K562 (cell line): ENCODE measurements at regions not wholly inside any gene's neighbourhood (a gene's known extent, or its start where the extent isn't known, plus 50 kb on each side); places are given as distances from the start of the nearest gene placed in this dataset.

Experiments
- ATAC-seq: fragments of 200-7000 bp; cut with Tn5 transposase; 3 replicates; pipeline ENCODE4 v1.9.1; 2020; ENCODE audit warnings: moderate library complexity
- BruUV-seq: library from RNA; stranded (reverse); fragments of 400-500 nt; replicated peaks from 2 replicates; lab custom pipeline; 2021; lab: Mats Ljungman, UMichigan
- CTCF ChIA-PET: fragments of 300-600 bp; formaldehyde crosslinking; extraction: SDS; loops from one replicate; lab custom pipeline; 2021; ENCODE audit warnings: low intra/inter-chr PET ratio; lab: Yijun Ruan, JAX
- POLR2A ChIA-PET: fragments of 300-600, 350-650 bp; sonication (Branson Sonifier 250); formaldehyde crosslinking; extraction: SDS; loops from one replicate; lab custom pipeline; 2021; ENCODE audit warnings: antibody characterized with exemption, inconsistent platforms; lab: Yijun Ruan, JAX
- DNase-seq, 4 experiments: peaks; one replicate each; pipeline versions ENCODE4 v3.0.0 to v3.0.0-alpha.2; 2011 to 2018; ENCODE audit warnings: low spot score in 3 of 4, mixed read lengths in 3 of 4; ENCODE audit errors: extremely low read depth in 1 of 4
- FAIRE-seq: peaks from 2 replicates; lab custom pipeline; 2011; peaks lifted over from hg19 to GRCh38; lab: Jason Lieb, UNC
- H2AFZ ChIP-seq: 2 replicates; pipeline ENCODE4 v1.6.0; 2011; ENCODE audit warnings: low read depth, low read length, control low read depth, inconsistent platforms
- H3K27ac ChIP-seq: fragments of 200-600 bp; 3 replicates; pipeline ENCODE4 v1.8.0; 2011; ENCODE audit warnings: low read depth, mild to moderate bottlenecking, control low read depth, inconsistent platforms, low read length, moderate library complexity, mixed read lengths; ENCODE audit errors: extremely low read depth
- H3K27me3 ChIP-seq, 2 experiments: fragments of 300-600 bp in 1 of 2; 2 replicates in 1 of 2; 3 replicates in 1 of 2; pipeline versions ENCODE4 v1.6.0 to v1.8.0; 2011; ENCODE audit warnings: inconsistent platforms in 2 of 2, low read length in 2 of 2, mild to moderate bottlenecking in 1 of 2, mixed read lengths in 1 of 2, moderate library complexity in 1 of 2; ENCODE audit not compliant: control insufficient read depth in 2 of 2, insufficient read depth in 2 of 2
- H3K36me3 ChIP-seq: fragments of 300-600 bp; 3 replicates; pipeline ENCODE4 v1.8.0; 2011; ENCODE audit warnings: mild to moderate bottlenecking, low read length, inconsistent platforms; ENCODE audit not compliant: control insufficient read depth, insufficient read depth
- H3K4me1 ChIP-seq, 2 experiments: fragments of 200-600 bp in 1 of 2; replicated peaks in 1 of 2; 2 replicates in 1 of 2; 3 replicates in 1 of 2; pipeline versions ENCODE4 v1.5.1 to v1.8.0; 2011; ENCODE audit warnings: inconsistent platforms in 2 of 2, low read length in 2 of 2, mild to moderate bottlenecking in 1 of 2, mixed read lengths in 1 of 2, moderate library complexity in 1 of 2; ENCODE audit not compliant: control insufficient read depth in 2 of 2, insufficient read depth in 2 of 2
- H3K4me2 ChIP-seq: 2 replicates; pipeline ENCODE4 v1.6.1; 2011; ENCODE audit warnings: low read length, control low read depth, inconsistent platforms, mixed read lengths; ENCODE audit not compliant: insufficient read depth
- H3K4me3 ChIP-seq: fragments of 200-600 bp; sonication (generic), shearing (Covaris generic); 2 replicates; pipeline ENCODE4 v1.5.1; 2016; ENCODE audit warnings: control low read depth, inconsistent platforms
- H3K79me2 ChIP-seq: fragments of 200-600 bp; 3 replicates; pipeline ENCODE4 v1.8.0; 2011; ENCODE audit warnings: low read length, inconsistent platforms; ENCODE audit not compliant: control insufficient read depth, insufficient read depth
- H3K9ac ChIP-seq, 2 experiments: 2 replicates each; pipeline versions ENCODE4 v1.6.0 to v1.6.1; 2011; ENCODE audit warnings: low read depth in 2 of 2, low read length in 2 of 2, control low read depth in 1 of 2, inconsistent platforms in 1 of 2, mild to moderate bottlenecking in 1 of 2, mixed read lengths in 1 of 2; ENCODE audit not compliant: insufficient read depth in 1 of 2
- H3K9me1 ChIP-seq: one replicate; pipeline ENCODE4 v1.6.0; 2011; ENCODE audit warnings: inconsistent platforms, mild to moderate bottlenecking, low read length, moderate library complexity; ENCODE audit not compliant: control insufficient read depth, insufficient read depth
- H3K9me3 ChIP-seq: replicated peaks from 2 replicates; pipeline ENCODE4 v1.5.1; 2011; ENCODE audit warnings: low read depth, low read length, inconsistent platforms; ENCODE audit not compliant: control insufficient read depth, insufficient read depth
- H4K20me1 ChIP-seq: replicated peaks from 2 replicates; pipeline ENCODE4 v1.6.1; 2011; ENCODE audit warnings: low read length, inconsistent platforms, mixed read lengths; ENCODE audit not compliant: control insufficient read depth, insufficient read depth
- CBFA2T2 ChIP-seq: fragments of 450-650 bp; conservative IDR thresholded peaks from 2 replicates; pipeline ENCODE4 v1.6.1; 2017; ENCODE audit warnings: mild to moderate bottlenecking
- CTCFL ChIP-seq: IDR thresholded peaks from 2 replicates; pipeline ENCODE4 v1.6.1; 2011; ENCODE audit warnings: borderline replicate concordance, low read depth, mild to moderate bottlenecking, moderate library complexity, low read length; ENCODE audit not compliant: insufficient read depth, poor library complexity, severe bottlenecking
- NCOA6 ChIP-seq: fragments of 450-650 bp; IDR thresholded peaks from 2 replicates; pipeline ENCODE4 v1.6.1; 2017; ENCODE audit warnings: mild to moderate bottlenecking
- in situ Hi-C: fragments of 300-500 bp; cut with MboI; formaldehyde crosslinking; loops from 4 replicates; pipeline ENCODE4 v1.15.0; 2018; ENCODE audit warnings: inconsistent platforms, mixed read lengths
- intact Hi-C: fragments of 100-400 bp; cut with micrococcal nuclease; formaldehyde crosslinking; loops from 2 replicates; pipeline ENCODE4 v1.14.2; 2022

GRCh38 chr2:77995161-77995560 is 473.0 kb upstream of the LRRTM4 start:
- in situ Hi-C loops, result no loop called here
- no peak for DNase-seq

More at GRCh38 chr2:77995161-77995560, 473.0 kb upstream of the LRRTM4 start:
- no peak overlapping the region for H3K9ac ChIP-seq
- no peaks in the 10 kb centered on the region for H3K27me3 ChIP-seq
- CTCF ChIA-PET, result no interaction called here
- no peak for FAIRE-seq
- no peak overlapping the region for H3K27ac ChIP-seq
- H3K79me2 ChIP-seq, result no peaks in the 10 kb centered on the region
- TF ChIP-seq CTCFL (no peak), NCOA6 (no peak), CBFA2T2 (no peak)
- no peak overlapping the region for H3K4me2 ChIP-seq
- no TSS peak for BruUV-seq
- H3K9me1 ChIP-seq, result no peaks in the 10 kb centered on the region
- H4K20me1 ChIP-seq, result no peaks in the 10 kb centered on the region
- H3K4me3 ChIP-seq, result no peak overlapping the region
- no peaks in the 10 kb centered on the region for H3K4me1 ChIP-seq
- H3K36me3 ChIP-seq, result no peaks in the 10 kb centered on the region
- intact Hi-C loops, result no loop called here
- no peaks in the 10 kb centered on the region; the same call in 1 of the 2 replicates for H3K9me3 ChIP-seq
- POLR2A ChIA-PET, result no interaction called here
- no peak overlapping the region for H2AFZ ChIP-seq
- no peak for ATAC-seq
